ENCODE measurements at regions not wholly inside any gene's neighbourhood (a gene's known extent, or its start where the extent isn't known, plus 50 kb on each side); places are given as distances from the start of the nearest gene placed in this dataset.

DNA sequence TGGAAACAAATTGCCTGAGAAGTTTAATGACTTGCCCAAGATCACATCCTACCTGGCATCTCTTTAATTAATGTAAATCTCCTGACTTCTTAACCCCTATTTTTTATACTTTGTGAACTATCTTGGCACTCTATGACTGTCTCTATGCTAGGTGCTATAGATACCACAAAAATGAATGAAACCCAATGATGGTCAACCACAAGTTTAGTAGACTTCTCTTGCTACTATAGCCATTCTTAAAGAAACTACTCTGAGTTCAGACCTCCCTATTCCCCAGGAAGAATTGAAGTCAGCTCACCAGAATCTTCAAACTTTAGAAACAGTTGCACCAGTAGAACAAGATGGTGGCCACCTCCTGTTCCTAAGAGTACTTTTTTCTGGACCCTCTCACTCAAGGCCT is 191.1 kb downstream of the RSL24D1 start:
- Mint-ChIP-seq H3K4me1 (no peaks in the 10 kb centered on the region), H3K4me3 (no peak overlapping the region), H3K9me3 (peaks cover 0 to 2% of the 10 kb centered on the region in 2 donors), H3K27ac (no peak overlapping the region), H3K27me3 (no peaks in the 10 kb centered on the region), H3K36me3 (no peaks in the 10 kb centered on the region)
- ATAC-seq (replicated peaks), result no peak
- no peak for DNase-seq

DNA sequence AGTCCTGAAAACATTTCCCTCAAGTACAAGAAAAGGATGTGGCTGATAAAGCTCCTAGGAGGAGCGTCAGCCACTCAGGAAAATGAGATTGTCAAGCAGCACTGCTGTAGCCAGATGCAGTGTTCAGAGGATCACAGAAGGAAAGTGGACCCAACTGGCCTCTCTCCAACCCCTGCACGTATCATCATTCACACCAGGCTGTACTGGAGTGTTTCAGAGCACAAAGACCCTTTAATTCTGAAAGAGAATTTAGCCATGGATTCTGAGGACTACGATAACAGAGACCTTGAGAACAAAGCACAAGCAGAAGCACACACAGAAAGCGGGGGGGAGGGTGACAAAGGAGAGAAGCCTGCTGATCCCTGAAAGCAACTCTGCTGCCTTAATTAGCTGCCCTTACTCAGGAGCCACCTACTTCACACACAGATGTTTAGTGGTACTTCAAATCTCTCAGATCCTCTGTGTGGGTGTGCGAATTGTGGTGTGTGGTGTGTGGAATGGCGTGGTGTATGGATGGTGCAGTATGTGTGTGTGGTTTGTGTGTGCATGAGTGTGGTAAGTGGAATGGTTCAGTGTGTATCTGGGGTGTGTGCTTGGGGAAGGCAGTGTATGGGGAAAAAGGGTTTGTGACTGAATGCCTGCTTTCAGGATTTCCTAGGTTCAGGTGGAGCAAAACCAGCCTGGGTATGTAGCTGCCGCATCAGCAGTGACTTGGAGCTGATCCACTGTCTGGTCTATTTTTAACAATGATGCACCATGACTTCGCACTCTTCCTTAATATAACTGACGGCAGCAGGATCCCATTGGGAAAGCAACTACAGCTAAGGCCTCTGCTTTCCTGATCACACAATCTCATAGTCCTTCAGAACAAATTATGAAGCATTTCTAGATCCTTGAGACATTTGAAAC is 192.5 kb downstream of the RSL24D1 start:
- H3K9me3 Mint-ChIP-seq, result peaks cover 0 to 2% of the 10 kb centered on the region in 2 donors

DNA sequence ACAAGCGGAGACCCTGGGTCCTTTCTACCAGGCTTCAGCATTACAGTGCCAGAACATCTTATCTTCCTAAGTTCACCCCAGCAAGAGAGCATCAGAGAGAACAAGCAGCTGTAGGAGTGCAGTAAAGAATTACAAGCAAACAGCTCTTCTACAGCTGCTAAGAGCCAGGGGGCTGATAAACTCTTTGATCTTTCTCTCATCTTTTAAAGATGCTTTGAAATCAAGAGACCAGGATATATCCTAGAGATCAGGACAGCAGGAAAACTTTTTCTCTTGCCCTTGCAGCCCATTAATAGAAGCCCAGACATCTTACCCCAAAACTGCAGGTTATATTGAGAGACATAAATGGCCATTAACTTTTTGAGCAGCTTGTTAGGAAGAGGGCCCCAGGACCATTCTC is 198.1 kb downstream of the RSL24D1 start:
- Mint-ChIP-seq H3K4me3 (no peak overlapping the region), H3K27ac (no peak overlapping the region), H3K9me3 (peaks cover 3 to 5% of the 10 kb centered on the region in 2 donors), H3K4me1 (no peaks in the 10 kb centered on the region), H3K27me3 (peaks cover 0 to 4% of the 10 kb centered on the region in 2 donors), H3K36me3 (peaks cover 0 to 1% of the 10 kb centered on the region in 2 donors)
- DNase-seq (no peak), ATAC-seq (replicated peaks) (no peak)

More for the DNA sequence above, 192.5 kb downstream of the RSL24D1 start:
- Mint-ChIP-seq H3K27me3 (peaks cover 0 to 4% of the 10 kb centered on the region in 2 donors), H3K36me3 (no peaks in the 10 kb centered on the region), H3K4me1 (no peaks in the 10 kb centered on the region), H3K4me3 (no peak overlapping the region), H3K27ac (no peak overlapping the region)
- DNase-seq, result no peak
- ATAC-seq (replicated peaks), result no peak

DNA sequence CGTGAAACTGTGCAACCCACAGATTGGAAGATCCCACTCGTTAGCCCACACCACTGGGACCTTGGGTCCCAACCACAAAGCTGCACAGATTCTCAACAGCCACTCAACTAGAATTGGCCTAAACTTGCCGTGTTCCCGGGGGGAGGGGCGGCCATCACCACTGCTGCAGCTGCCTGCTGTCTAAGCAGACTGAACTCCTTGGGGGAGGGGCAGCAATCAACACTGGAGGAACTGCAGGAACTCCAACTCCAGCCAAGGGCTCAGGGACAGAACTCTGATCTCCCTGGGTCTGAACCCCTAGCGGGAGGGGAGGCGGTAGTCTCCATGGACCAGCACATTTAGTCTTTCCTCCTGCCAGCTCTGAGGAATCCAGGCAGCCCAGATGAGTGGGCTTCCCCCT is 205.9 kb downstream of the RSL24D1 start:
- H3K4me1 Mint-ChIP-seq, result no peaks in the 10 kb centered on the region
- H3K27ac Mint-ChIP-seq, result no peak overlapping the region
- ATAC-seq (replicated peaks) (no peak), DNase-seq (no peak)
- peaks cover 0 to 12% of the 10 kb centered on the region in 2 donors for H3K27me3 Mint-ChIP-seq
- no peak overlapping the region for H3K4me3 Mint-ChIP-seq
- peaks cover 0 to 1% of the 10 kb centered on the region in 2 donors for H3K36me3 Mint-ChIP-seq
- peaks cover 3 to 10% of the 10 kb centered on the region in 2 donors for H3K9me3 Mint-ChIP-seq

DNA sequence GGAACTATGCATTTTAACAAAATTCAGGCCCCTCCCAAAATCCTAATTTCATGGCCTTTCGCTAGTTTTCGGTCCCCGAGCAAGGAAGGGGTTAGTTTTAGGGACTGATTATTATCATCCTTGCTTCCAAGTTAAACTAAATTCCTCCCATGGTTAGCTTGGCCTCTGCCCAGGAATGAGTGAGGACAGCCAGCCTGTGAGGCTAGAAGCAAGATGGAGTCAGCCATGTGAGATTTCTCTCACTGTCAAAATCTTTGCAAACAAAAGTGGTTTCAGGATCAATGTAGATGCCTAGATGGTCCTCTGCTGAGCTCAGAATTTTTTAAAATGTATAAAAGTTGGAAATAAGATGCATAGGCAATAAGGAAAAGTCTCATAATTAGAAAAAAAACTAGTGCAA is 208.9 kb downstream of the RSL24D1 start:
- H3K9me3 Mint-ChIP-seq, result peaks cover 0 to 5% of the 10 kb centered on the region in 2 donors

DNA sequence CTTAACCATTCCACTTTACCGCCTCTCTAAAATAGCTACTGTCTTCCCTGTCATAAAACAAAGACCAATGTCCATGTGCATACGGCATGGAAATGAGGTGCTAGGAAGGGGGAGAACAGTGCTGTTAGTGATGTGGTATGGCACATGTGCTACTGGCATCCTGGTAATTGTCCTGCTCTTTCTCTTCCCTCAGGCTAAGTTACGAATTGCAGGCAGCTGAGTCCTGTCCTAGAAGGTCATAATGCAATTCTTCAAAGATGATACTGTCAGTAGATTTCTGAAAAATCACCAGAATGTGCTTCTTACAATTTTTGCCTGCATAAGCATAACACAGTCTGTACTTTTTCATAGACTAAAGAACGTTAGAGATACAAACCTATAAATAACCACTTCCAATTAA is 216.8 kb downstream of the RSL24D1 start:
- no peaks in the 10 kb centered on the region for H3K9me3 Mint-ChIP-seq
- no peak for DNase-seq
- H3K4me3 Mint-ChIP-seq, result no peak overlapping the region
- H3K36me3 Mint-ChIP-seq, result no peaks in the 10 kb centered on the region
- no peaks in the 10 kb centered on the region for H3K4me1 Mint-ChIP-seq
- ATAC-seq (replicated peaks), result no peak
- H3K27ac Mint-ChIP-seq, result no peak overlapping the region
- H3K27me3 Mint-ChIP-seq, result no peaks in the 10 kb centered on the region

More for the DNA sequence above, 208.9 kb downstream of the RSL24D1 start:
- Mint-ChIP-seq H3K27ac (no peak overlapping the region), H3K4me3 (no peak overlapping the region), H3K27me3 (peaks cover 0 to 12% of the 10 kb centered on the region in 2 donors), H3K4me1 (no peaks in the 10 kb centered on the region), H3K36me3 (no peaks in the 10 kb centered on the region)
- DNase-seq, result no peak
- ATAC-seq (replicated peaks), result no peak

DNA sequence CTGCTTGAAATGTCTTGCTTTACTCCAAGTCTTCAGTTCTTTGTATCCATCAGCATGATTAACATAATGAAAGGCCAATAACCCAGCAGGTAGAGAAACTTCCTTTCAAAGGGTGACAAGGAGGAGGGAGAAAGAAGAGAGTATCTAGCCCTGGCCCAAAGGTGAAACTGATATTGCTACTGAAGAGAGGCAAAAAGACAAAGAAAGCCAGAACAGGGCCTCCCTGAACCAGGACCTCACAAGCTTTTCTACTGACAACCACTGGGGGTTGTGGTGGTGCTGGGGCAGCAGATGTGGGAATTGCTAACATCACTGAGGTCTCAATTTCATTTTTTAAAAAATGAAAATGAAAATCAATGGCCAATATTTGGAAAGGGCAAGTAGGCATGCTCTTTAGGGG is 234.1 kb downstream of the RSL24D1 start:
- no peaks in the 10 kb centered on the region for H3K4me1 Mint-ChIP-seq
- no peak for DNase-seq
- H3K4me3 Mint-ChIP-seq, result no peak overlapping the region
- H3K9me3 Mint-ChIP-seq, result peaks cover 9% of the 10 kb centered on the region in 2 donors
- H3K27ac Mint-ChIP-seq, result no peak overlapping the region
- ATAC-seq (replicated peaks), result no peak
- no peaks in the 10 kb centered on the region for H3K36me3 Mint-ChIP-seq
- H3K27me3 Mint-ChIP-seq, result no peaks in the 10 kb centered on the region

DNA sequence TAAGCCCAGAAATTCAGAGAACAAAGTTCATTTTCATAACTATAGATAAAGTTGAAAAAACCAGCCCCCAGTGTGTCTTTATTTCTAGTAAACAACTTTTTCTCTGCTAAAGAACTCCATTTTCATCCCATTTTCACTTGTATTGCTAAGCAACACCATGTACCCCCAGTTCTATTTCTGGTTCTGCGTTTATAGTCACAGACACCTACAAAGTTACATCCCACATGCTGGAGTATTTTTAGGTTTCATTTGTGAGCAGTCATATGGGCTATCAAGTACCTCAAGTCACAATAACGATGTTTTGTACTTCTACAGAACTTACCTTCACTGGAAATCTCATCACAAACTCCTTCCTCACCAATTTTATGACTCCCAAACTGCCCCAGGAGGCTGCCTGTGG is 236.5 kb downstream of the RSL24D1 start:
- H3K4me3 Mint-ChIP-seq, result no peak overlapping the region
- H3K9me3 Mint-ChIP-seq, result peaks cover 0 to 5% of the 10 kb centered on the region in 2 donors
- no peaks in the 10 kb centered on the region for H3K27me3 Mint-ChIP-seq
- no peak overlapping the region for H3K27ac Mint-ChIP-seq
- no peak for DNase-seq
- no peaks in the 10 kb centered on the region for H3K36me3 Mint-ChIP-seq
- H3K4me1 Mint-ChIP-seq, result no peaks in the 10 kb centered on the region
- no peak for ATAC-seq (replicated peaks)

DNA sequence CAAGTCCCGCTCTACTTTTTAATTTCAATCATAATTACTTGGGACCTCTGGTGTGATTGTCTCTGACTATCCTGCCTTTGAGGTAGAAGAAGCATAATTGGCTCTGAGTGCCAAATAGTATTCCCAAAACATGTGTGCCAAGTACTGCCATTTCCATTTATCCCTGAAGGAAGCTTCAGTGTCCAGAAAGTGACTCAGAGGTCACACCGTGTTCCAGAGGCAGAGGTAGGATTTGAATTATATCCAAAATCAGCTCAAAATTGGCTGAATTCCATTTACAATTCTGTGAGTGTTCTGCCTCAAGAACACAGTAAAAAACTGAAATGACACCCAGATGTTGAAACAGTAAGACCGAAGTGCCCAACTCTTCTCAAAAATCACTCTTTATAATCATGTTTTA is 255.3 kb downstream of the RSL24D1 start:
- Mint-ChIP-seq H3K27ac (no peak overlapping the region), H3K4me3 (no peak overlapping the region), H3K9me3 (peaks cover 0 to 5% of the 10 kb centered on the region in 2 donors), H3K27me3 (no peaks in the 10 kb centered on the region), H3K36me3 (no peaks in the 10 kb centered on the region), H3K4me1 (no peaks in the 10 kb centered on the region)
- no peak for ATAC-seq (replicated peaks)
- DNase-seq, result no peak

DNA sequence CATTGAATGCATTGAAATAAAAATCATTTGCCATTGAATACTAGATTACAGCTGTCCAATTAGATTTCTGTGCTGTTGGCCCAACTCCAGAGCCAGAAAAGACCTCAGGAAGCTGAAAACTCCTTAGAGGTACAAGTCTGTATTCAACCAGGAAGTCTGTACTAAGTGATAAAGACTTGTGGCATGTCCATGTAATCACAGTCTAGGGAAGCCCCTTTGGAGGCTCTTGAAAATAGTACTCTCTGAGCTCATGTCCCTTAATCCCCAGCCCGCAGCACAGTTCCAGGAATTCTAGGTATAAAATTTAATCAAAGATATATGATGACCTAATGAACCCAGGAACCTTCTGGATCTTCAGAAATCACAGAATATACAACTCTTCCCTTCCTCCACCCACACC is 279.4 kb downstream of the RSL24D1 start:
- Mint-ChIP-seq H3K4me1 (no peaks in the 10 kb centered on the region), H3K27ac (no peak overlapping the region), H3K4me3 (no peak overlapping the region), H3K9me3 (peaks cover 2 to 9% of the 10 kb centered on the region in 2 donors), H3K27me3 (no peaks in the 10 kb centered on the region), H3K36me3 (no peaks in the 10 kb centered on the region)
- DNase-seq (no peak), ATAC-seq (replicated peaks) (no peak)

DNA sequence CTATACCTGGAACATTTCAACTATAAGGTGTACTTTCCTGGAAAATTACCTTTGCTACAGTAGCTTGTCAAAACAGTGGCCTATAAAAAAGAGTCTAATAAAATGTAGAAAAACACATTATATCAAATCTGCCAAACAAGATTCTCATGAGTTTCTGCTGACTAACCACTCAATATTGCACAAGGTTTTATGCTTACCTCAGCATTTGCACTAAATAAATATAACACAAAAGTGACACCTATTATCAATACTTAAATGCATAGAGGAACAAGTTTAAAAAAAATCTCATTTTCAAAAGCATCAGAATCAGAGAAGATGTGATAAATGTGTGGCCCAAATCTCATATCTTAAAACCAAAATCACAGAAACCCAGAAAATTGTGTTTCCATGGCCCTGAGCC is 281.4 kb downstream of the RSL24D1 start:
- no peaks in the 10 kb centered on the region for H3K9me3 Mint-ChIP-seq
- DNase-seq (no peak), ATAC-seq (replicated peaks) (no peak)
- no peaks in the 10 kb centered on the region for H3K27me3 Mint-ChIP-seq
- no peak overlapping the region for H3K27ac Mint-ChIP-seq
- no peaks in the 10 kb centered on the region for H3K36me3 Mint-ChIP-seq
- no peak overlapping the region for H3K4me3 Mint-ChIP-seq
- H3K4me1 Mint-ChIP-seq, result no peaks in the 10 kb centered on the region

DNA sequence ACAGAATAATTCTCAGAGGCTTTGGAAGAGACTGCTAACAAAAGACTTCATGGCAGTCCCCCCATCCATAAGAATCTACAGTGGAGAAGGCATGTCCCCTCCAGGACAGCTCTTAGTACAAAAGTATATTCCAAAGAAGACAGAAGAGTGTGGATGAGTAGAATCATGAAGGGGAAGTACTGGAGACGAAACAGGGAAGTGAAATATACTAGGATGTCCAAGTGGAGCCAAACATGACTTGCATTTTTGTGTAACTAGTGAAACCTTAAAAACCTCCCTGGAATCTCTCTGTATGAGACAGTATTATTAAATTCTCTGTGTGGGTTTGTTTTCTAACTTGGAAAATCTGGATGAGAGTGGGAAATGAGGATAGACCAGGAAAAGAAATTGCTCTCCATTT is 312.4 kb downstream of the RSL24D1 start:
- no peak for DNase-seq
- peak in 1 of 2 donors; percentile 22 for ATAC-seq (replicated peaks)
- no peaks in the 10 kb centered on the region for H3K36me3 Mint-ChIP-seq
- H3K4me1 Mint-ChIP-seq, result peaks cover 0 to 8% of the 10 kb centered on the region in 2 donors
- H3K27ac Mint-ChIP-seq, result no peak overlapping the region
- peaks cover 8 to 11% of the 10 kb centered on the region in 2 donors for H3K9me3 Mint-ChIP-seq
- H3K4me3 Mint-ChIP-seq, result no peak overlapping the region
- no peaks in the 10 kb centered on the region for H3K27me3 Mint-ChIP-seq

DNA sequence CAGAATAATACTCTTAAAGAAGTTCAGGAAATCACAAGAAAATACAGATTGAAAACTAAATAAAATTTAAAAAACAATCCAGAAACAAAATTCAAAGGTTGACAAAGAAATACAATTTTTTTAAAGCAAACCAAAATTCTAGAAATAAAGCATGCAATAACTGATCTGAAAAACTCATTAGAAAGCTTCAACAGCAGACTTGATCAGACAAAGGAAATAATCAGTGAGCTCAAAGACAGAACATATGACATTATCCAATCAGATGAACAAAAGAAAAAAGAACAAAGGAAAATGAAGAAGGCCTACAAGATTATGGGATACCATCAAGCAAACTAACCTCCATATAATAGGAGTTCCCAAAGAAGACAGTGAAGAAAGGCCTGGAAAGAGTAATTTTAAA is 336.8 kb downstream of the RSL24D1 start:
- H3K9me3 Mint-ChIP-seq, result peaks cover 17 to 19% of the 10 kb centered on the region in 2 donors

DNA sequence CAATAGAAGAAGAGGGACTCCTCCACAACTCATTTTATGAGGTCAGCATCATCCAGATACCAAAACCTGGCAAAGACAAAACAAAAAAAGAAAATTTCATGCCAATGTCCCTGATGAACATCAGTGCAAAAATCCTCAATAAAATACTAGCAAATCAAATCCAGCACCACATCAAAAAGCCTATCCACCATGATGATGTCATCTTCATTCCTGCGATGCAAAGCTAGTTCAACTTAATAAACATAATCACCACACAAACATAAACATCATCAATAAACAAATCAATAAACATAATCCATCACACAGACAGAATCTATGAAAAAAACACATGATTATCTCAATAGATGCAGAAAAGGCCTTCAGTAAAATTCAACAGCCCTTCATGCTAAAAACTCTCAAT is 342.1 kb downstream of the RSL24D1 start:
- H3K9me3 Mint-ChIP-seq, result peaks cover 4 to 21% of the 10 kb centered on the region in 2 donors
- DNase-seq (no peak), ATAC-seq (replicated peaks) (no peak)
- H3K27me3 Mint-ChIP-seq, result peaks cover 0 to 11% of the 10 kb centered on the region in 2 donors
- no peak overlapping the region for H3K4me3 Mint-ChIP-seq
- no peak overlapping the region for H3K27ac Mint-ChIP-seq
- H3K4me1 Mint-ChIP-seq, result no peaks in the 10 kb centered on the region
- H3K36me3 Mint-ChIP-seq, result no peaks in the 10 kb centered on the region

More for the DNA sequence above, 336.8 kb downstream of the RSL24D1 start:
- H3K4me3 Mint-ChIP-seq, result no peak overlapping the region
- no peak for ATAC-seq (replicated peaks)
- no peaks in the 10 kb centered on the region for H3K4me1 Mint-ChIP-seq
- H3K36me3 Mint-ChIP-seq, result no peaks in the 10 kb centered on the region
- no peak overlapping the region for H3K27ac Mint-ChIP-seq
- DNase-seq, result no peak
- peaks cover 0 to 6% of the 10 kb centered on the region in 2 donors for H3K27me3 Mint-ChIP-seq

DNA sequence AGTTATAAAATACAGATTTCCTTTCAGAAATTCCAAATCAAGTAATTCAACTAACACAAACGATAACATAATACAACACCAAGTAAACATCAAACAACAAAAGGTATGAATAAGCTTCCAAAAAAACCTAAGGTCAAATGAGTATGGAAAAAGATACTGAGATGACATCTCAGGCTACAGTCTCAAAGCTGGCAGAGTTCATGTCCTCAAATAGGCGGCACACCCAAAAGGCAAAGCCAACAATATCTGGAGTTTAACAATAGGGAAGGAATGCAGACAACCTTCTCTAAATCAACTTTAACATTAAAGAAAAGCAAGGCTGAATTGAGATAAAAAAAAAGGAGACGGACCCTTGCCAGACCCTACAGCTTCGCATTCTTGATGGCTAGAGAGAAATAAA is 346.6 kb downstream of the RSL24D1 start:
- ATAC-seq (replicated peaks), result no peak
- Mint-ChIP-seq H3K4me1 (no peaks in the 10 kb centered on the region), H3K27ac (no peak overlapping the region), H3K27me3 (peaks cover 0 to 11% of the 10 kb centered on the region in 2 donors), H3K9me3 (peaks cover 0 to 10% of the 10 kb centered on the region in 2 donors), H3K36me3 (no peaks in the 10 kb centered on the region), H3K4me3 (no peak overlapping the region)
- no peak for DNase-seq

Measured in stimulated activated naive B cell treated with anti-CD40 and anti-IgM and Interleukin-4, amounts not matched to agents 10 μg/mL and 1 μg/mL and 100 μg/mL, for 72 hours (primary cell).